ENCODE measurements at regions not wholly inside any gene's neighbourhood (a gene's known extent, or its start where the extent isn't known, plus 50 kb on each side); places are given as distances from the start of the nearest gene placed in this dataset.

DNA sequence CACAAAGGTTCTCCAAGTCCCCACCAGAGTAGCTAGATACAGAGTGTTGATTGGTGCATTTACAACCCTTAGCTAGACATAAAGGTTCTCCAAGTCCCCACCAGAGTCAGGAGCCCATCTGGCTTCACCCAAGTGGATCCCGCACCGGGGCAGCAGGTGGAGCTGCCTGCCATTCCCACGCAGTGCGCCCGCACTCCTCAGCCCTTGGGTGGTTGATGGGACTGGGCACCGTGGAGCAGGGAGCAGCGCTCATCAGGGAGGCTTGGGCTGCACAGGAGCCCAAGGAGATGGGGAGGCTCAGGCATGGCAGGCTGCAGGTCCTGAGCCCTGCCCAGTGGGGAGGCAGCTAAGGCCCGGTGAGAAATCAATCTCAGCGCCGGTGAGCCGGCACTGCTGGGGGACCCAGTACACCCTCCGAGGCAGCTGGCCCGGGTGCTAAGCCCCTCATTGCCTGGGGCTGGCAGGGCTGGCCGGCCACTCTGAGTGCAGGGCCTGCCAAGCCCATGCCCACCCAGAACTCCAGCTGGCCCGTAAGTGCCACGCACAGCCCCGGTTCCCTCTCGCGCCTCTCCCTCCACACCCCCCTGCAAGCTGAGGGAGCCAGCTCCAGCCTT lies 404.1 kb downstream of the METTL15 start:
- Mint-ChIP-seq H3K9me3 (ENCODE audit: unreplicated experiment) (peaks cover 10% of the 10 kb centered on the region), H3K27ac (ENCODE audit: unreplicated experiment) (no peak overlapping the region), H3K4me3 (ENCODE audit: unreplicated experiment) (no peak overlapping the region), H3K4me1 (ENCODE audit: low read depth, unreplicated experiment) (peaks cover 6% of the 10 kb centered on the region), H3K36me3 (ENCODE audit: low read depth, unreplicated experiment) (peaks cover 4% of the 10 kb centered on the region), H3K27me3 (ENCODE audit: low read depth, unreplicated experiment) (no peaks in the 10 kb centered on the region)
- Histone ChIP-seq H4K20me1 (ENCODE audit: insufficient read depth, low read length) (no peaks in the 10 kb centered on the region), H3K27ac (ENCODE audit: low read depth, low read length) (no peak overlapping the region), H3K4me3 (ENCODE audit: insufficient read depth, low read depth, low read length) (no peak overlapping the region), H3K36me3 (ENCODE audit: insufficient read depth, low read length) (no peaks in the 10 kb centered on the region), H3K4me1 (ENCODE audit: insufficient read depth, low read length) (no peaks in the 10 kb centered on the region), H3K27me3 (ENCODE audit: insufficient read depth, low read length) (no peaks in the 10 kb centered on the region), H2AFZ (ENCODE audit: low read depth, low read length) (no peak overlapping the region), H3K9me3 (ENCODE audit: insufficient read depth, low read depth, low read length) (no peaks in the 10 kb centered on the region), H3K4me2 (ENCODE audit: low read length) (no peak overlapping the region), H3K9ac (ENCODE audit: low read length) (no peak overlapping the region), H3K79me2 (ENCODE audit: insufficient read depth, low read length) (no peaks in the 10 kb centered on the region)
- FAIRE-seq: no peak
- no peak for DNase-seq (ENCODE audit: low read depth)
- TF ChIP-seq EZH2 (IDR thresholded peaks at IDR 0.05; ENCODE audit: insufficient read depth, low read length) (no peak), CTCF (IDR thresholded peaks at IDR 0.05; ENCODE audit: insufficient read depth, low read depth, low read length) (no peak)

- no peak for FAIRE-seq
- no peak for DNase-seq (ENCODE audit: low read depth)
- Mint-ChIP-seq H3K4me3 (ENCODE audit: unreplicated experiment) (no peak overlapping the region), H3K27ac (ENCODE audit: unreplicated experiment) (no peak overlapping the region), H3K9me3 (ENCODE audit: unreplicated experiment) (peaks cover 3% of the 10 kb centered on the region), H3K27me3 (ENCODE audit: low read depth, unreplicated experiment) (no peaks in the 10 kb centered on the region), H3K36me3 (ENCODE audit: low read depth, unreplicated experiment) (no peaks in the 10 kb centered on the region), H3K4me1 (ENCODE audit: low read depth, unreplicated experiment) (no peaks in the 10 kb centered on the region)
- TF ChIP-seq EZH2 (IDR thresholded peaks at IDR 0.05; ENCODE audit: insufficient read depth, low read length): no peak
- TF ChIP-seq CTCF (IDR thresholded peaks at IDR 0.05; ENCODE audit: insufficient read depth, low read depth, low read length): no peak
- no peak overlapping the region for H2AFZ ChIP-seq (ENCODE audit: low read depth, low read length)
- H3K27me3 ChIP-seq (ENCODE audit: insufficient read depth, low read length): no peaks in the 10 kb centered on the region
- H3K4me2 ChIP-seq (ENCODE audit: low read length): no peak overlapping the region
- no peaks in the 10 kb centered on the region for H3K36me3 ChIP-seq (ENCODE audit: insufficient read depth, low read length)
- no peaks in the 10 kb centered on the region for H3K4me1 ChIP-seq (ENCODE audit: insufficient read depth, low read length)
- H3K27ac ChIP-seq (ENCODE audit: low read depth, low read length): no peak overlapping the region
- no peak overlapping the region for H3K4me3 ChIP-seq (ENCODE audit: insufficient read depth, low read depth, low read length)
- no peaks in the 10 kb centered on the region for H4K20me1 ChIP-seq (ENCODE audit: insufficient read depth, low read length)
- no peaks in the 10 kb centered on the region for H3K9me3 ChIP-seq (ENCODE audit: insufficient read depth, low read depth, low read length)
- no peaks in the 10 kb centered on the region for H3K79me2 ChIP-seq (ENCODE audit: insufficient read depth, low read length)
- no peak overlapping the region for H3K9ac ChIP-seq (ENCODE audit: low read length)
Observed at GRCh38 chr11:28505232-28505631, 397.0 kb downstream of the METTL15 start.

GRCh38 chr11:28504555-28505110 lies 396.4 kb downstream of the METTL15 start:
- FAIRE-seq (no peak), DNase-seq (ENCODE audit: low read depth) (no peak)
- Mint-ChIP-seq H3K27me3 (ENCODE audit: low read depth, unreplicated experiment) (no peaks in the 10 kb centered on the region), H3K36me3 (ENCODE audit: low read depth, unreplicated experiment) (no peaks in the 10 kb centered on the region), H3K9me3 (ENCODE audit: unreplicated experiment) (peaks cover 3% of the 10 kb centered on the region), H3K4me1 (ENCODE audit: low read depth, unreplicated experiment) (no peaks in the 10 kb centered on the region), H3K4me3 (ENCODE audit: unreplicated experiment) (no peak overlapping the region), H3K27ac (ENCODE audit: unreplicated experiment) (no peak overlapping the region)
- Histone ChIP-seq H3K36me3 (ENCODE audit: insufficient read depth, low read length) (no peaks in the 10 kb centered on the region), H3K4me3 (ENCODE audit: insufficient read depth, low read depth, low read length) (no peak overlapping the region), H4K20me1 (ENCODE audit: insufficient read depth, low read length) (no peaks in the 10 kb centered on the region), H3K4me2 (ENCODE audit: low read length) (no peak overlapping the region), H3K27ac (ENCODE audit: low read depth, low read length) (no peak overlapping the region), H3K9me3 (ENCODE audit: insufficient read depth, low read depth, low read length) (no peaks in the 10 kb centered on the region), H3K4me1 (ENCODE audit: insufficient read depth, low read length) (no peaks in the 10 kb centered on the region), H2AFZ (ENCODE audit: low read depth, low read length) (no peak overlapping the region), H3K9ac (ENCODE audit: low read length) (no peak overlapping the region), H3K79me2 (ENCODE audit: insufficient read depth, low read length) (no peaks in the 10 kb centered on the region), H3K27me3 (ENCODE audit: insufficient read depth, low read length) (no peaks in the 10 kb centered on the region)
- TF ChIP-seq CTCF (IDR thresholded peaks at IDR 0.05; ENCODE audit: insufficient read depth, low read depth, low read length): no peak
- no peak for TF ChIP-seq EZH2 (IDR thresholded peaks at IDR 0.05; ENCODE audit: insufficient read depth, low read length)
